Hindlimb muscle (tissue), 1 donor: ENCODE measurements at regions not wholly inside any gene's neighbourhood (a gene's known extent, or its start where the extent isn't known, plus 50 kb on each side); places are given as distances from the start of the nearest gene placed in this dataset.
"Not testable (repeated sequence)": the region's sequence is repeated elsewhere in the genome, so short reads cannot be mapped to it uniquely, and the experiment has no call there.

ENCODE experiments used
- DNase-seq: peaks from one replicate; pipeline ENCODE4 v3.0.0-alpha.2; 2013

DNA sequence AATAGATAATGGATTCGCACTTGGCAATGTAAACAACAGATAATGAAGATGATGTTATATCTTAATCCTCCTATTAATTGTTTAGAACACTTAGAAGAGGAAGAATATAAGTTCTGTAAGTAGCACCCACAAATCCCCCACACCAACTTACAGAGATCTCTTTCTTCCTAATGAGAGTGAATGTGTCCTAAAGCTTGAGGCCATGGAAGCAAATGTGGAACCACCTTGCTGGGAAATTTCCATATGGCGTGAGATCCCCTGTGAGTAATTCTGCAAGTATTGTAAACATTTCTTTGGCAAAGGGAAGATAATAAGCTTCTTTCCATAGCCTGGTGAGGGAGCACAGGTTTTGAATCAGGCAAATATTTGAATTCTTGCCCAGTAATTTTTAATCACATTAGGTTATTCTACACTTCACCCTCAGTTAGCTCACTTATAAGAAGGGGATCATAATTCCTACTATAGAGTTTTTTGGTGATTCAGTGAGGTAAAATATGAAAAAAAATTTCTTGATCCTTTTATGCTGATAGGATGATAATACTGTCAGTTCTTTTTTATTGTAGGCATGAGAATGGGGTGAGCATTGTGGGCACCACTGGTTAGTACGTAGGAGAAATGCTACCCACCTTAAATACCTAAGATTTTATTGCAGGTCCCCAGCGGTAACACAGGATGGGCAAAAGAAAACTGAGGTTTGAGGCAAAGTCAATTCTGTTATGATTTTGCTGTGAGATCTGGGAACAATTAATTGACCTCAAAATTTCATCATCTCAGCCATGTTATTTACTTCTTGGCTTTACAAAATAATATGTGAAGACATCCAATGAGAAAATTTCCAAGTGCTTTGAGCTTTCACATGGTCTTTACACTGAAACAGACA lies 574.8 kb downstream of the PSAT1 start:
- no peak for DNase-seq

DNA sequence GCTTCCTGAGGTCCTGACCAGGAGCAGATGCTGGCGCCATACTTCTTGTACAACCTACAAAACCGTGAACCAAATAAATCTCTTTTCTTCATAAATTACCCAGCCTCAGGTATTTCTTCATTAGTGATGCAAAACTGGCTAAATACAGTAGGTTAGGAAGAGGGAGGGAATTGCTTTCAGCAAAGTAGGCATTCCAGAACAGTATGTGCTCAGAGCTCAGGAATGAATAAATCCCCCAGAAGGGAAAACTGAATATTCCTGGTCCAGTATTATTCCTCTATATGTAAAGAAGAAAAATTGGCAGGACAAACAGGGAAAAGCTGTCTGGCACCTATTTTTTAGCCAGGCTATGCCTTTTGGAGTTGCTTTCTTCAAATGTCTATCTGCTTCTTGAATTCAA lies 577.1 kb downstream of the PSAT1 start:
- no peak for DNase-seq

DNA sequence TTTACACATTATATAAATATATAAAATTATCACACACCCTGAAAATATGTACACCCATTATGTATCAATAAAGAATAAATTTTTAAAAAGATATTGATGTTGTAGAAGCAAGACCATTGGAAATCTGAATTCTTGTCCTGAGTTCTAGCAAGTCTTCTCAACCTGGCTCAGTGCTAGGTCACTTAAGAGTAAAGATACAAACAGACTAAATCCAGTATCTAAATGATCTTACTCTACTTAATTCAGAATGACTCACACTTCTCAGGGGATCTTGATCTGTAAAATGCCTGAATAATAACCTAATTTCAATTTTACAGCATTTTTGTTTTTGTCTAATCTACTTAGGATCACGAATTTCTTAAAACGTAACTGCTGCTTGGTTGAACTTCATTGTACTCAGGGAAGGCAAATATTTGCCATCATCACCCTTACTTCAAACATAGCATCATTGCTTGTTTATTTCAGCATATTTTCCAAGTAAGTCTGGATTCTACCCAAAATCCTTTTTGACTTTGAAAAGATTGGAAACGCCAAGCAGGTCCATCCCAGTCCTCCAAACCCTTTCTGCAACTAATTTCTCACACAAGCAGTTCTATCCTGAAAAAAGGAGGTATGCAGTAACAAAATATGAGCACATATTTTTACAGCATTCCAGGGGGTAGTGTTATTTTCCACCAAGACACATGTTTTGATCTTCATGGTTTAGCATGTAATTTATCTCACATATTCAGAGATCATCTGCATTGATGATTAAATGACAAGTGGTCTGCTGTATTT lies 582.6 kb downstream of the PSAT1 start:
- no peak for DNase-seq

DNA sequence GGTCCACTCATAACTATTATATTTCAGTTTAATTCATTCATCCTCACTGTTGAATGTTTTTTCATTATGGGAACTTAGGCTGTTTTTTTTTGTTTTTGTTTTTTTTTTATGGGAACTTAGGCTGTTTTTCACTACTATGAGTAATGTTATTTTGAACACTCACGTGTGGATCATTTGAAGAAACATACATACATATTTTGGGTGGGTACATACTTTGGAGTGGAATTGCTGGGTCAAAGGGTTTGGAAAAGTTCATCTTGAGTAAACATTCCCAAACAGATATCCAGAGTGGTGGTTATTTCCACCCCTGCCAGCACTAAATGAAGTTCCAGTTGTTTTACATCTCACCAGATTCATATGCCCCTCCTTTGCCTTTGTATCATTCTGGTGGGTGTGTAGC lies 584.4 kb downstream of the PSAT1 start:
- DNase-seq = no peak

DNA sequence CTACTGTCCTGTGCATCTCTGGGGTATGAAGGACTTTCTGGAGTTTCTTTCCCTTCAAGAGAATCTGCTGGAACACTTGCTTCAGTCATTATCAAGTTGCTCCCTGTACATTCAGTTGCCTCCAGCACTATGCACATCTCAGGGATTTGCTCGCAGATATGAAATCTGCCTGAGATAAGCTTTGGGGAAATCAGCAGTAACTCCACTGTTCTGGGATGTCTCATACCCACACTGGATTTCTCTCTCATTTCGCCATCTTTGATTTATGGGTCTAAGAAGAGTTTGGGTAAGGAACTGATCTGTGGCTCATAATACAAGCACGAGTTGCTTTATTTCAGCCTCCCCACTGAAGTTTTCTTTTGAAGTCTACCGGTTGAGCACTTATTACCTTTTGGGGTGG lies 585.6 kb downstream of the PSAT1 start:
- DNase-seq = no peak

DNA sequence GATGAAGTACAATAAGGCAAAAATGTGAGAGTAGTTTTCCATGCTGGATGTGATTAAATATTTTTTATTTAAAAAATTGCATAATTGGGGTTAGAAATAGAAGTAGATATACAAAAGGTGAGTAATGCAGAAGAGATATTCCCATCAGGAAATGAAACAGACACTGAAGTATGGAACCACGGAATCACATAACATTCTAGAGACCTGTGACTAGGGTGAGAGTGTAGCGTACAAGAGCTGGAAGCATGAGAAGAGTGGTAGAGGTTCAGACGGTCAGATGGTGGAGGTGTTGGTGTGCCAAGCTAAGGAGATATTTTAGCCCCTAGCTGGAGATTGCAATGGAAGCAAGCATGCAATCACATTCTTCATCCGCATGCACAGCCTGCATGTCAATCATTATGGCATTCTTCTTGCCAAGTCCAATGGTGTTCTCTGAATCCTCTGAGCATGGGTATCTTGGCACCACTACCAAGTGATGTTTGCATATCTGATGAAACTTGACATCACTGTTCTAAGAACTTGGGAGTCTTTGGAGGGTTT lies 587.8 kb downstream of the PSAT1 start:
- no peak for DNase-seq

DNA sequence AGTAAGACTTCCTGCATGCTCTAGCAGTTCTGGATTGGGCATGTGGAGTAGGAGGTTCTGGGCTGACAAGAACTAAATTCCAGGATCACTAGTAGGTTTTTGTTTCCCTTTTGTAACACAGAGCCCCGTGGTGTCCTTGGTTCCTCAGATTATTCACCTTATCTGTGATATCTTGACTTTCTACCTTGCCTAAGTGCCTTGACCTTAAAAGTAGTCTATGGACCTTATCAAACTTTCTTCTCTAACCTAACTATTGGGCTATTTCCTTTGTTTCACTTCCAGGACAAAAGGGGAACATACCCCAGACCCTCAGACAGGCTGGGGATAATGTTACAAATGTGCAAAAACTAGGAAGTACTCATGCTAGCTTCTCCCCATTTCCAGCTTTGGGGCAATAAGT lies 595.3 kb downstream of the PSAT1 start:
- no peak for DNase-seq

DNA sequence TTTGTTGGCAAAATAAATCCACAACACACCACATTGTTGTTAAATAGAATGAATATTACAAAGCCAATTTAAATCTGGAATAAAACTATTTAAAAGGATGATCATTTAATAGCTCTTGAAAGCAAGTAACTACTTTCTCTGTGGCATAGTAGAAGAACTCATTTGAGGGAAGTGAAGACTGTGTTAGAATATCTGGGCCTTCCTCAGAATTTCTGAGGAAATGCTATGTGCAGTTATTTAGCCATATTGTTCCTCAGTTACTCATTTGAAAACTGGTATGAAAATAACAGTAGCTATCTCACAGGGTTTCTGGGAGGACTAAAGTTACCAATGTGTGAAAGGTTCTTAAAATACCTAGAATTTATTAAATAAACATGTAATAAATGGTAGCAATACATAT lies 595.8 kb downstream of the PSAT1 start:
- DNase-seq = no peak

DNA sequence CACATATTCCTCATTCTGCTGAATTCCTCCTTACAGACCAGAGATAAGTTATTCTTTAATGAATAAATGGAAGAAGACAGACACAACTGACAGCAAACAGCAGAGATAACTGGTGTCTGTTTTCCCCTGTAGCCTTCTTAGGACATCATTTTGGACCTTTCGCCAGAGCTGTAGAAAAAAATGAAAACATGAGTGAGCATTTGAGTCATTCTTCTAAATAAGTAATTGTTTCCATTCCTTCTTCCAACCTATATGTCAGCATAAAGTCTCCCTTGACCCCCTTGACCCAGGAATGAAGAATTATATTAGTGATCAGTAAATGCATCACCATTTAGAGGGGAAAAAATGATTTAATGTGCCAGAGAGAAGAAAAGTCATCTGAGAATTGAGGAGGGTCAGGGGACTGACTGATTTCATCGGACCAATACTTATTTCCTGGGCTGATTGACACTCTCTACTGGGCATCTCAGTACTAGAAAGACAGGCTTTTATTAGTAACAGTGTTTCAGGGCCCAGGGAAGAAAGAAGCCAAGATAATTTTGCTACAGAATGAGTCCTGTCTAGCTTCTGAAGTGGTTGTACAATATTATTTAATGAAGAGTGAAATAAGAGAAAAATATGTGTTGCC lies 597.0 kb downstream of the PSAT1 start:
- DNase-seq = no peak

DNA sequence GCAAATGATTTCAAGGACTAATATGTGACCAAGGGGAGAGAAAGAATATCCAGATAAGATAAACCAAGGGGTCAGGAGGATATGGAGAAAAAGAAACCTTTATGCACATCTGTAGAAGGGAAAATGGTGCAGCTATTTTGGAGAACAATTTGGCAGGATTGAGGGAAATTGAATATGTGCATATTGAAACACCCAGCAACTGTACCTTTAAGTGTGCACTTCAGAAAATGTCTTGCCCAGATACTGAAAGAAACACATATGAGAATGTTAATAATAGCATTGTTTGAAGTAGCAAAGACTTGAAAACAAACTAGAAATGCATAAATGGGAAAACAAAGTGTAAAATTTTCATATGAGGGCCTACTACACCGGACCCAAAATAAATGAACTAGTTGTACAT lies 599.6 kb downstream of the PSAT1 start:
- DNase-seq = no peak

DNA sequence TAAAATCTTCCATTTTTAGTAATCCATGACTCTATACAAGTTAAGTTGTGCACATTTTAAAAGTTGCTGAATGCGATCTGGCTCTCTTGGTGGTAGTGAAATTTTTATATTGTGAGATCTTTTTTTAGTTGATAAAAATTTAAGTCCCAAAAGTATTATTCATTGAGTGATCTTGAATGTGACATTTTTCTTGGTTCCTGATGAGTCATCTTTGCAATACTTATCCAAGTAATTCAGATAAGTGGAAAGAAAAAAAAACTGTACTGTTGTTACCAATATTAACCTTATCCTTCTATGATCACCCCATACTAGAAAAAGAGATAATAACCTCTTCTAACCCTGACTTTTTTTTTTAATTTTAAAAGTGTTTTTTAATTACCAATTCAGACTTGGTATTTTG lies 601.3 kb downstream of the PSAT1 start:
- no peak for DNase-seq

DNA sequence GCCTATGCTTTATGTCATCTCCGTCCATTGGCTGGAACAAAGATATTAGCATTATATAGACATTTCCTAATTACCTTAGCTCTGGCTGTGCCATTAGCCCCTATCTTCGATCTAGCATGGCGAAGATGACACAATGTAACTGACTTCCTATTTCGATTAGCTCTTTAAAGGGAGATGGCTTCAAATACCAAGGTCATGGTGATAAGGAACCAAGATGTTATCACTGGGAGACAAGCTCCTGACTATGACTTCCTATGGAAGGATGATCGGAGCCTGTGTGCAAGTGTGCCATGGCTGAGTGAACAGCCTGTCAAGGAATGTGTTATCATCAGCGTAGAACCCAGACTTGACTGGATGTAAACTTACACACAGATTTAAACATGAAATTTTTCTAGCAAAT lies 602.1 kb downstream of the PSAT1 start:
- no peak for DNase-seq

DNA sequence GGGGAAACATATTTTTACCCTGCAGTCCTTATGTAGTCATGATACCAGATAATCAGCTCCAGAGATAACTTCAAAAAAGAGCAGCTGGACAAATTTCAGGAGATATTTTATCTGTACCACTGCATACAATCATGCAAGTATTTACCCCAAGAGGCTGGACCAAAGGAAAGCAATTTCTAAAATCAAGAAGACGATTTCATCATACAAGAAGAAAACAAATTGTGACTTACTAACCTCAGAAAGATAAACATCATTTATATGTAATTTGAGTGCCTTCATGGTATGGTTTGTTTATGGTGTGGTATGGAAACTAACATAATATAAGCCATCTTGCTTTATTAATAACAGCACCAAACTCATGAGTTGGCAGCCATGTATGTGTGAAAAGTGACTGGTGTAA lies 603.6 kb downstream of the PSAT1 start:
- DNase-seq = no peak

DNA sequence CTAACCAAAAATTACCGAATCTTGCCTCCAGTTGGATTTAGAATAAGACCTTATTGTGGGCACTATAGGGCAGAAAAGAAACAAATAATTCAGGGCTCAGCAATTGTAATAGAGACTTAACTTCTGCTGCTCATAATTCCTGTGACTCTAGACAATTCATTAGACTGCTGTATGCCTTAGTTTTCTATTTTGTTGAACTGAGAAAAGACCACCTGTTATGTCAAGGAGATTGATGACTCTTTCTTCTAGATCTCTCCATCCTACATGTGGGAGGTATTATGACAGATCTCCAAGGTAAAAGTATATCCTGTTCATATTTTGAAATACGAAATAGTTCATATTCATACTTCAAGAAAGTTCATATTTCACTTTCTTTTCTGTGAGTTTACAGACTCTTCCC lies 605.1 kb downstream of the PSAT1 start:
- DNase-seq = no peak

DNA sequence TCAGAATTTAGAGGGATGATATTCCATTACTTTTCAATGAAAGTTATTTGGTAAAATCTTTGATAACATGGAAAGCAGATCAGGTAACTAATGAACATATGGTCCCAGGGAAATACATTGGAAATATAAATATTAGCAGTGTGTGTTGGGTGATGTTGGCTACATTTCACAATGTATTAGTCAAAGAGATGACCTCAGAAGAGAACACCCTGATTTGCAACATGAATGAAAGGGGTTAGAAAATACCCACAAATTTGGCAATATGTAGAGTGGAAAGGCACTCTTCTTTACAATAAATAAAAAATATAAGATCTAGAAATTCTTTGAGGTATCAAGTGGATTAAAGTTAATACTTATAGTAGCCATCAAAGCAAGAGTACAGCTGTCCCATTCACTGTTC lies 606.7 kb downstream of the PSAT1 start:
- no peak for DNase-seq

DNA sequence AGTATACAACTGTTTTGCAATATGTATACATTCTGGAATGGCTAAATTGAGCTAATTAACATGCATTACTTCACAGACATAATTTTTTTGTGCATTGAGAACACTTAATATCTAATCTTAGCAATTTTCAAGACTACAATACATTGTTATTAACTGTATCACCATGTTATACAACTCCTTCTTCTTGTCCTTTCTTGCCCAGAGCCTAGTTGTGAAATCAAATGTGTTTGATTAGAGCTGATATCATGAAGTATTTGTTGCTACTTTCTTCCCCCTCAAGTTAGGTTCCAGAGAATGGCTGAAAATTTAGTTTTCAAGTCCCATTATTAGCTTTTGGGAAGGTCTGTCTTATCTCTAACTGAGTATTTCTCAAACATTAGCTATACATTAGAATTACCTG lies 607.8 kb downstream of the PSAT1 start:
- no peak for DNase-seq

DNA sequence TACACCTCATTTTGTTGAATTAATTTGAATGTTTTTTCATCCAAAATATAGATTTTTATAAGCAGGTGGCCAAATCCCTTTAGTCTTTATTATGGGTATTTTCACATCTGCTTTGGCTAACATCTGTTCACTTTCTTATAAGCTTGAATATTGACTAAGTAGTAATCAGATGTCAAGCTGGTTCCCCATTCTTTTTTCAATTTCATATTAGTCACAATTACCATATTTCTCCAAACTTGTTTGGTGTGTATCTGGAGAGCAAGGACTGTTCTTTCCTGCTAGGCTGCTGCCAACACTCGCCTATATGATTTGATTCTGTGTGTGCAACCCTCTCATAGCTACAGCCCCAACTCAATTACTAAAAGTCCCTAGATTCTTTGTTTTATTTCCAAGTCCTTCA lies 608.5 kb downstream of the PSAT1 start:
- DNase-seq = no peak

DNA sequence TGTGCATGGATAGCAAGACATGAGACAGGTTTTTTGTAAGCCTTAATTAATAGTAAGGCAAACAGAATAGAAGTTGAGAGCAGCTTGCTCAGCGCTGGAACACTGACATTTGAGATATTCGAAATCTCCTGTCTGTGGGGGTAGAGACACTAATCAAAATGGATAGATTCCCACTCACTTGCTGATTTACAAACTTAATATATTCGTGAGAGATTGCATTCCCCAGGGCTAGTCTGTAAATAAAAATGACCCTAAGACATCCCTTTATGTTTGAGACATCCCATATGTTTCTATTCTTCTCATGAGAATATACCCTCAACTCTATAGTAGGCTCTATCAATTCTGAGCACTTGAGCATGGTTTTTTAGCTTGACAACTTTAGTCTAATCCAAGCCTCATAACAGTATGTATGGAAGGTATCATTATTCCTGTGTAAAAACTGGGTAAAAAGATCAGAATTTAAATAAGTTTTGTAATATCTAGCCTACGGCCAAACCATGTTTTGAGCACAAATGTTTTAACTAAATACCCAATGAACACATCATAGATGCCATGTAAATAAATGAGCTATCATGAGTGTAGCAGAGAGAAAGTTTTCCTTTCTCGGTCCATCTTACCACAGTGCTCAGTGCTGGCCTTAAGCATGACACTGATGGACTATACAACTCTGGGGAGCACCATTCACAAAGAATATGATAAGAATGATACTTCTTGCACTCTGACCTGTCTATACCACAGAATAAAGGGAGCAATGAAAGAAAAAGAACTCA lies 609.2 kb downstream of the PSAT1 start:
- no peak for DNase-seq

DNA sequence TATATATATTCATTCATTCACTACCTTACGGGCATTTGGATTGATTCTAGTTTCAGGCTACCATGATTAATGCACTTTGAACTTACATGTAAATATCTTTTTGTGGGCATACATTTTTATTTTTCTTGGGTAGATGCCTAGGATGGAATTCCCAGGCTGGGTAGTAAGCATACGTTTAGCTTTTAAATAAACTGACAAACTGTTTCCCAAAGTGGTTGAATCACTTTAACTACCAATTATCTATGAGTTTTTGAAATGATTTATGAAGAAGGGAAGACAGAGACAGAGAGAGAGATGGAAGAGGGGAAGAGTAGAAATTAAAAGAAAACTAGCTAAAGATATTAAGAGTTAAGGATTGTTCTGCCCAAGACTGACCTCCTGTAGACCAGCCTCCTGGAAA lies 612.6 kb downstream of the PSAT1 start:
- no peak for DNase-seq

DNA sequence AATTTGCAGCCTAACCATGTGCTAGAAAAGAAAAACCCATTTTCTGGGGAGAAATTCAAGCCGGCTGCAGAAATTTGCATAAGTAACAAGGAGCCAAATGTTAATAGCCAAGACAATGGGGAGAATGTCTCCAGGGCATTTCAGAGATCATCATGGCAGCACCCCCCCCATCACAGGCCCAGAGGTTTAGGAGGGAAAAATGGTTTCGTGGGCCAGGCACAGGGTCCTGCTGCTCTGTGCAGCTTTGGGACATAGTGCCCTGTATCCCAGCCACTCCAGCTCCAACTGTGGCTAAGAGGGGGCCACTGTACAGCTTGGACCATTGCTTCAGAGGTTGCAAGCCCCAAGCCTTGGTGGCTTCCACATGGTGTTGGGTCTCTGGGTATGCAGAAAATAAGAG lies 620.0 kb downstream of the PSAT1 start:
- DNase-seq = not testable (repeated sequence)

DNA sequence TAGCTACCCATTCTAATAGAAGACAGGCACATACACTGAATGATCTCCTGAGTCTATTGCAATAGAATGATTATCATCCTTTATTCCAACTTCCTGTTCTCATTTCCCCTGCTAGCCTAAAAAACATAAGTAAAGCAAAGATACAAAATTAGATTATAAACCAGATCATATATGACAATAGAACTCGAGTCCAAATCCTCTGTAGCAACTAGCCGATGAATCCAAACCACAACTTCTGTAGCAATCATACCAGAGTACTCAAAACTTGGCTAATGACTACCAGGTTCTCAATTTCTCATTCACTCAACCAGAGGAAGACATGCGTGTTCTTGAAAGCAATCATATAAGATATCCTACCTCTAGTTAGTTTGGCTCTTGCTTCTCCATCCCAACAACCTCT lies 622.1 kb downstream of the PSAT1 start:
- DNase-seq = no peak

DNA sequence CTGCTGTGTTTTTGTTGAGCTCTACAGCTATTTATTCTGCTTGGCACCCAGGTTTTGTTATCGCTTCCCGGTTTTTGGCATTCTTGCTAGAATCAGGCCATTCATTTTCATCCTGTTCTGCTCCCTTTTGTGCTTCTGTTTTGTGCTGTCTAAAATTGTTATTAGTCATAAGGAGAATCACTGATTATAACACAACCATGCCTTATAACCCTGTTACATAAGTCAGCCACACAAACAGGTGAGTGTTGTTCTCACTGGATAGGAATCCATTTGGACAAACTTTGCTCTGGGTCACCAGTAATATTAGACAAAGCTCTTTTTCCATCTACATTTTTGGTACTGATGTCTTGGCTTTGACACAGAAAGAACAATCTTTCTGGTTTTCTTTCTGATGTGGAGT lies 622.8 kb downstream of the PSAT1 start:
- no peak for DNase-seq

DNA sequence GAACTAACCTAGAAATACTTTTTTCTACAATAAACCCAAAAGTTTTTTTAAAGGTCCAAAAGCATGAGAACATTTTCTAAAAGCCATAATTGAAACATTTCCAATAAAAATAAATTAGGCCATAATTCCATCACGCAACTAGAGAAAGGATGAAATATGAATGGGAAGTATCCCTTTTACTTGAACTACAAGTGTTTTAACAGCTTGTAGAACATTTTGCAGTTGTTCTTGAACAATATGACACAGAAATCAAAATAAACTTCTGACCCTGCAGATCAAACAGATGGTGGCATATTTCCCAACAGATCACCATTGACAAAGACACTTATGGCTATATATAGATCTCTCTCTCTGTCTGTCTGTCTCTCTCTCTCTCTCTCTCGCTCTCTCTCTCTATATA lies 624.4 kb downstream of the PSAT1 start:
- no peak for DNase-seq
